GM12873 (cell line): ENCODE measurements at regions not wholly inside any gene's neighbourhood (a gene's known extent, or its start where the extent isn't known, plus 50 kb on each side); places are given as distances from the start of the nearest gene placed in this dataset.

Experiments used
- CTCF ChIP-seq: IDR thresholded peaks from 2 replicates; pipeline ENCODE4 v1.5.1; 2012; ENCODE audit warnings: low read depth, mild to moderate bottlenecking, moderate library complexity, low read length, control low read depth; ENCODE audit not compliant: insufficient read depth; ENCODE audit errors: missing control alignments

- TF ChIP-seq CTCF = no peak
Observed at GRCh38 chr10:84907461-84908009, 579.1 kb downstream of the CCSER2 start.

- no peak for TF ChIP-seq CTCF
Observed at GRCh38 chr10:84908491-84908890, 580.1 kb downstream of the CCSER2 start.

- no peak for TF ChIP-seq CTCF
Observed at GRCh38 chr10:84921701-84922100, 593.3 kb downstream of the CCSER2 start.

GRCh38 chr10:84924131-84924530 is 595.7 kb downstream of the CCSER2 start:
- no peak for TF ChIP-seq CTCF

- TF ChIP-seq CTCF = no peak
Observed at GRCh38 chr10:84925495-84925894, 597.1 kb downstream of the CCSER2 start.

- TF ChIP-seq CTCF = no peak
Observed at GRCh38 chr10:84933402-84933801, 605.0 kb downstream of the CCSER2 start.

- TF ChIP-seq CTCF = no peak
Observed at GRCh38 chr10:84935772-84936171, 607.4 kb downstream of the CCSER2 start.
